DOHH2 (cell line): ENCODE measurements at regions not wholly inside any gene's neighbourhood (a gene's known extent, or its start where the extent isn't known, plus 50 kb on each side); places are given as distances from the start of the nearest gene placed in this dataset.

Experiments used
- EZH2phosphoT487 ChIP-seq: fragments of 200-600 bp; sonication (generic); IDR thresholded peaks from 2 replicates; pipeline ENCODE4 v1.6.1; 2017; ENCODE audit warnings: borderline replicate concordance, mild to moderate bottlenecking, antibody characterized with exemption, low read length, moderate library complexity, mixed read lengths
- TF ChIP-seq, protein P1 (sequence below): fragments of 200-600 bp; sonication (generic); IDR thresholded peaks from one replicate; pipeline ENCODE4 v1.5.1; 2014; ENCODE audit warnings: antibody characterized with exemption, mild to moderate bottlenecking, low read depth, low read length; ENCODE audit not compliant: poor library complexity, severe bottlenecking

DNA sequence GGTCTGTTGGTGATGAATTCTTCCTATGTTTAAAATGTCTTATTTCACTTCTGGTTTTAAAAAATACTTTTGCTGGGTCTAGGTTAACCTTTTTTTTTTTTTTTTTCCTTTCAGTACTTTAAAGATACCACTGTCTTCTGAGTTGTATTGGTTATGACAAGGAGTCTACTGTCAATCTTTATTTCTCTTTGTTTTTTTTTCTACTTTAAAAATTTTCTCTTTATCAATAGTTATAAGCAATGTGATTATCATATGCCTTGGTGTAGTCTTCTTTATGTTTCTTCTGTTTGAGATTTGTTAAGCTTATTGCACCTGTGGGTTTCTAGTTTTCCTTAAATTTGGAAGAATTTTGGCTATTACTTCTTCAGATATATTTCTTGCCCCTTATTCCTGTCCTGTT lies 125.6 kb upstream of the SPRY4 start:
- TF ChIP-seq, protein P1, sequence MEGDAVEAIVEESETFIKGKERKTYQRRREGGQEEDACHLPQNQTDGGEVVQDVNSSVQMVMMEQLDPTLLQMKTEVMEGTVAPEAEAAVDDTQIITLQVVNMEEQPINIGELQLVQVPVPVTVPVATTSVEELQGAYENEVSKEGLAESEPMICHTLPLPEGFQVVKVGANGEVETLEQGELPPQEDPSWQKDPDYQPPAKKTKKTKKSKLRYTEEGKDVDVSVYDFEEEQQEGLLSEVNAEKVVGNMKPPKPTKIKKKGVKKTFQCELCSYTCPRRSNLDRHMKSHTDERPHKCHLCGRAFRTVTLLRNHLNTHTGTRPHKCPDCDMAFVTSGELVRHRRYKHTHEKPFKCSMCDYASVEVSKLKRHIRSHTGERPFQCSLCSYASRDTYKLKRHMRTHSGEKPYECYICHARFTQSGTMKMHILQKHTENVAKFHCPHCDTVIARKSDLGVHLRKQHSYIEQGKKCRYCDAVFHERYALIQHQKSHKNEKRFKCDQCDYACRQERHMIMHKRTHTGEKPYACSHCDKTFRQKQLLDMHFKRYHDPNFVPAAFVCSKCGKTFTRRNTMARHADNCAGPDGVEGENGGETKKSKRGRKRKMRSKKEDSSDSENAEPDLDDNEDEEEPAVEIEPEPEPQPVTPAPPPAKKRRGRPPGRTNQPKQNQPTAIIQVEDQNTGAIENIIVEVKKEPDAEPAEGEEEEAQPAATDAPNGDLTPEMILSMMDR = no peak
- TF ChIP-seq EZH2phosphoT487 = no peak
